Gastrocnemius medialis (tissue), 4 donors: ENCODE measurements at regions not wholly inside any gene's neighbourhood (a gene's known extent, or its start where the extent isn't known, plus 50 kb on each side); places are given as distances from the start of the nearest gene placed in this dataset.

ENCODE experiments used
- ATAC-seq, 2 donors: fragments of 150-250 bp; one replicate each; pipeline ENCODE4 v1.9.1; 2016
- DNase-seq, 2 donors: peaks; one replicate each; pipeline ENCODE4 v3.0.0-alpha.2; 2019
- H3K27ac ChIP-seq, 4 donors: fragments of 200-600 bp; sonication (generic); 1 replicate in 1 of 4; 2 replicates in 3 of 4; pipeline ENCODE4 v1.5.1; 2016 to 2018; ENCODE audit warnings: mild to moderate bottlenecking in 2 of 4, moderate library complexity in 1 of 4
- H3K27me3 ChIP-seq, 3 donors: fragments of 200-600 bp; sonication (generic) in 2 of 3; 1 replicate in 1 of 3; 2 replicates in 2 of 3; pipeline versions ENCODE4 v1.5.1 to v1.6.0; 2016 to 2019; ENCODE audit warnings: mild to moderate bottlenecking in 1 of 3, moderate library complexity in 1 of 3
- H3K36me3 ChIP-seq, 2 donors: fragments of 200-600 bp; sonication (generic) in 1 of 2; one replicate each; pipeline ENCODE4 v1.5.1; 2017 to 2018
- H3K4me1 ChIP-seq, 2 donors: fragments of 200-600 bp; sonication (generic) in 1 of 2; one replicate each; pipeline ENCODE4 v1.5.1; 2016 to 2017; ENCODE audit warnings: mild to moderate bottlenecking in 2 of 2
- H3K4me3 ChIP-seq, 4 donors: fragments of 200-600 bp; sonication (generic) in 3 of 4; 1 replicate in 1 of 4; 2 replicates in 3 of 4; pipeline ENCODE4 v1.5.1; 2016 to 2019; ENCODE audit warnings: mild to moderate bottlenecking in 2 of 4
- H3K9me3 ChIP-seq, 3 donors: fragments of 200-600 bp; sonication (generic) in 2 of 3; 1 replicate in 1 of 3; 2 replicates in 2 of 3; pipeline ENCODE4 v1.5.1; 2016 to 2019
- CTCF ChIP-seq, 5 experiments: fragments of 450-650 bp in 3 of 5; fragments of 200-600 bp in 2 of 5; sonication (generic) in 2 of 5; IDR thresholded peaks in 4 of 5; conservative IDR thresholded peaks in 1 of 5; 1 replicate in 4 of 5; 2 replicates in 1 of 5; pipeline ENCODE4 v1.5.1; 2016 to 2019; ENCODE audit warnings: antibody characterized with exemption in 5 of 5, mild to moderate bottlenecking in 3 of 5, moderate library complexity in 3 of 5
- POLR2A ChIP-seq, 2 donors: fragments of 450-650 bp; IDR thresholded peaks; one replicate each; pipeline ENCODE4 v1.6.1; 2017; ENCODE audit warnings: antibody characterized with exemption in 2 of 2, mild to moderate bottlenecking in 2 of 2, moderate library complexity in 2 of 2
- in situ Hi-C, 4 donors: fragments of 200-750 bp; cut with MboI; loops; one replicate each; pipeline versions ENCODE4 v1.15.0 to v1.8.0; 2017; ENCODE audit warnings: low sequenced_read_pairs in 4 of 4
- intact Hi-C: fragments of 100-400 bp; cut with DNase I; formaldehyde crosslinking; loops from one replicate; pipeline ENCODE4 v1.15.1; 2023; ENCODE audit warnings: low total_unique reads

GRCh38 chr5:6250121-6250520 lies 128.2 kb downstream of the MED10 start:
- DNase-seq, result no peak
- in situ Hi-C loops, result no loop called here
- no peaks in the 10 kb centered on the region for H3K27me3 ChIP-seq
- ATAC-seq, result no peak
- H3K4me3 ChIP-seq, result no peak overlapping the region
- H3K4me1 ChIP-seq, result no peaks in the 10 kb centered on the region
- TF ChIP-seq CTCF (IDR thresholded peaks at IDR 0.05 in 4 of 5, conservative IDR thresholded peaks at IDR 0.05 in 1 of 5) (no peak), POLR2A (IDR thresholded peaks at IDR 0.05) (no peak)
- H3K9me3 ChIP-seq, result no peaks in the 10 kb centered on the region
- intact Hi-C loops, result no loop called here
- H3K36me3 ChIP-seq, result no peaks in the 10 kb centered on the region
- no peak overlapping the region for H3K27ac ChIP-seq

GRCh38 chr5:6248132-6248531 lies 130.2 kb downstream of the MED10 start:
- Histone ChIP-seq H3K27me3 (no peaks in the 10 kb centered on the region), H3K36me3 (no peaks in the 10 kb centered on the region), H3K4me3 (no peak overlapping the region), H3K4me1 (no peaks in the 10 kb centered on the region), H3K9me3 (no peaks in the 10 kb centered on the region), H3K27ac (no peak overlapping the region)
- DNase-seq (no peak), ATAC-seq (no peak)
- intact Hi-C loops, result no loop called here
- in situ Hi-C loops, result no loop called here
- TF ChIP-seq CTCF (IDR thresholded peaks at IDR 0.05 in 4 of 5, conservative IDR thresholded peaks at IDR 0.05 in 1 of 5) (no peak), POLR2A (IDR thresholded peaks at IDR 0.05) (no peak)

GRCh38 chr5:6246820-6247437 lies 131.4 kb downstream of the MED10 start:
- Histone ChIP-seq H3K27me3 (no peaks in the 10 kb centered on the region), H3K4me3 (no peak overlapping the region), H3K36me3 (no peaks in the 10 kb centered on the region), H3K9me3 (no peaks in the 10 kb centered on the region), H3K27ac (no peak overlapping the region), H3K4me1 (no peaks in the 10 kb centered on the region)
- in situ Hi-C loops (no loop called here), intact Hi-C loops (no loop called here)
- ATAC-seq (no peak), DNase-seq (no peak)
- no peak for TF ChIP-seq CTCF (IDR thresholded peaks at IDR 0.05 in 4 of 5, conservative IDR thresholded peaks at IDR 0.05 in 1 of 5)
- no peak for TF ChIP-seq POLR2A (IDR thresholded peaks at IDR 0.05)

GRCh38 chr5:6244339-6244714 lies 134.0 kb downstream of the MED10 start:
- intact Hi-C loops, result no loop called here
- Histone ChIP-seq H3K27me3 (no peaks in the 10 kb centered on the region), H3K27ac (no peak overlapping the region), H3K4me3 (no peak overlapping the region), H3K9me3 (peaks cover 0 to 5% (median 0%) of the 10 kb centered on the region in 3 donors), H3K4me1 (no peaks in the 10 kb centered on the region), H3K36me3 (no peaks in the 10 kb centered on the region)
- ATAC-seq (no peak), DNase-seq (no peak)
- in situ Hi-C loops, result no loop called here
- TF ChIP-seq POLR2A (IDR thresholded peaks at IDR 0.05) (no peak), CTCF (IDR thresholded peaks at IDR 0.05 in 4 of 5, conservative IDR thresholded peaks at IDR 0.05 in 1 of 5) (no peak)
